Transverse colon (tissue), 4 donors: ENCODE measurements at regions not wholly inside any gene's neighbourhood (a gene's known extent, or its start where the extent isn't known, plus 50 kb on each side); places are given as distances from the start of the nearest gene placed in this dataset.

Source experiments
- DNase-seq: peaks from one replicate; pipeline ENCODE4 v3.0.0-alpha.2; 2019
- H3K27ac ChIP-seq, 4 donors: fragments of 200-600 bp; sonication (generic); 2 replicates each; pipeline ENCODE4 v1.5.1; 2016 to 2018; ENCODE audit warnings: inconsistent platforms in 4 of 4
- H3K27me3 ChIP-seq: fragments of 200-600 bp; sonication (generic); 2 replicates; pipeline ENCODE4 v1.5.1; 2017; ENCODE audit warnings: inconsistent platforms
- H3K36me3 ChIP-seq, 4 donors: fragments of 200-600 bp; sonication (generic); 2 replicates each; pipeline ENCODE4 v1.5.1; 2017 to 2019; ENCODE audit warnings: inconsistent platforms in 4 of 4
- H3K4me1 ChIP-seq, 4 donors: fragments of 200-600 bp; sonication (generic); 2 replicates each; pipeline ENCODE4 v1.5.1; 2017 to 2020; ENCODE audit warnings: inconsistent platforms in 4 of 4
- H3K4me3 ChIP-seq, 4 donors: fragments of 200-600 bp; sonication (generic); 1 replicate in 1 of 4; 2 replicates in 3 of 4; pipeline versions ENCODE4 v1.5.1 to v1.6.1; 2017 to 2019; ENCODE audit warnings: inconsistent platforms in 4 of 4
- H3K9me3 ChIP-seq, 2 donors: fragments of 200-600 bp; sonication (generic); 2 replicates each; pipeline ENCODE4 v1.5.1; 2017 to 2019; ENCODE audit warnings: inconsistent platforms in 2 of 2
- EP300 ChIP-seq: sonication (generic); formaldehyde crosslinking; IDR thresholded peaks from one replicate; pipeline ENCODE4 v1.6.1; 2017; ENCODE audit warnings: antibody characterized with exemption, low read depth
- POLR2A ChIP-seq: fragments of 450-650 bp; IDR thresholded peaks from one replicate; pipeline ENCODE4 v1.6.1; 2016; ENCODE audit warnings: antibody characterized with exemption, mild to moderate bottlenecking, moderate library complexity
- POLR2AphosphoS5 ChIP-seq, 3 donors: sonication (generic); formaldehyde crosslinking; IDR thresholded peaks; one replicate each; pipeline ENCODE4 v1.6.1; 2016; ENCODE audit warnings: antibody characterized with exemption in 3 of 3
- WGBS, 2 donors: methylation state at CpG; one replicate each; pipeline ENCODE4 v1.1.5; 2018; ENCODE audit warnings: low coverage in 1 of 2; 5-methylcytosine and 5-hydroxymethylcytosine counted together
- in situ Hi-C, 4 donors: fragments of 200-750 bp; cut with MboI; loops; one replicate each; pipeline versions ENCODE4 v1.15.0 to v1.15.1; 2017; ENCODE audit warnings: low sequenced_read_pairs in 3 of 4, low pct_ligation_motif_present in 1 of 4, low pct_unique_long_range_greater_than_20kb in 1 of 4
- intact Hi-C: fragments of 100-400 bp; cut with DNase I; formaldehyde crosslinking; loops from one replicate; pipeline ENCODE4 v1.15.1; 2023; ENCODE audit warnings: low total_unique reads
- TF ChIP-seq, protein P1 (sequence below), 5 experiments: fragments of 200-600 bp in 3 of 5; fragments of 450-650 bp in 2 of 5; sonication (generic) in 3 of 5; IDR thresholded peaks; 1 replicate in 2 of 5; 2 replicates in 3 of 5; pipeline ENCODE4 v1.5.1; 2016 to 2017; ENCODE audit warnings: antibody characterized with exemption in 5 of 5, inconsistent platforms in 3 of 5, mild to moderate bottlenecking in 2 of 5, moderate library complexity in 1 of 5

DNA sequence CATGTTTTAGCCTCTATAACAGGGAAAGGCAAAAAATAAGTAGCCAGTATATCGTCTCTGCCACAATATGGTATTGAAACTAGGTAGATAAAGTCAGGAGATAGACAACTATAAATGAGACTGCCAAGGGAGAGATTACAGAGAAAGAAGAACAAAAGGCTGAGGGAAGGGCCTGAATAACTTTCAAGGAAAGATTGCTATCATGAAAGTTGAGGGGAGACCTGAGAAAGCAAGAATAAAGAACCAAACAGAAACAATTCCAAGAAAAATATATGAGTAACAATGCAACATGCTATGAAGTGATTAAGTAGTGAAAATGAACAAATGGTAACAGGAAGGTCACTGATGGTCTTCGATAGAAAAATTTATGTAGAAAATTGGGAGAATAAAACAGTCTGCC, 690.1 kb downstream of the METTL15 start:
- no peak for DNase-seq
- Histone ChIP-seq H3K9me3 (no peaks in the 10 kb centered on the region), H3K27ac (no peak overlapping the region), H3K4me1 (no peaks in the 10 kb centered on the region), H3K36me3 (no peaks in the 10 kb centered on the region), H3K27me3 (no peaks in the 10 kb centered on the region), H3K4me3 (no peak overlapping the region)
- intact Hi-C loops (no loop called here), in situ Hi-C loops (no loop called here)
- TF ChIP-seq, protein P1, sequence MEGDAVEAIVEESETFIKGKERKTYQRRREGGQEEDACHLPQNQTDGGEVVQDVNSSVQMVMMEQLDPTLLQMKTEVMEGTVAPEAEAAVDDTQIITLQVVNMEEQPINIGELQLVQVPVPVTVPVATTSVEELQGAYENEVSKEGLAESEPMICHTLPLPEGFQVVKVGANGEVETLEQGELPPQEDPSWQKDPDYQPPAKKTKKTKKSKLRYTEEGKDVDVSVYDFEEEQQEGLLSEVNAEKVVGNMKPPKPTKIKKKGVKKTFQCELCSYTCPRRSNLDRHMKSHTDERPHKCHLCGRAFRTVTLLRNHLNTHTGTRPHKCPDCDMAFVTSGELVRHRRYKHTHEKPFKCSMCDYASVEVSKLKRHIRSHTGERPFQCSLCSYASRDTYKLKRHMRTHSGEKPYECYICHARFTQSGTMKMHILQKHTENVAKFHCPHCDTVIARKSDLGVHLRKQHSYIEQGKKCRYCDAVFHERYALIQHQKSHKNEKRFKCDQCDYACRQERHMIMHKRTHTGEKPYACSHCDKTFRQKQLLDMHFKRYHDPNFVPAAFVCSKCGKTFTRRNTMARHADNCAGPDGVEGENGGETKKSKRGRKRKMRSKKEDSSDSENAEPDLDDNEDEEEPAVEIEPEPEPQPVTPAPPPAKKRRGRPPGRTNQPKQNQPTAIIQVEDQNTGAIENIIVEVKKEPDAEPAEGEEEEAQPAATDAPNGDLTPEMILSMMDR (IDR thresholded peaks at IDR 0.05) = no peak
- TF ChIP-seq POLR2AphosphoS5 (IDR thresholded peaks at IDR 0.05) (no peak), POLR2A (no peak), EP300 (no peak)
- WGBS, 2 donors = 71 to 90% methylated on average over 2 of the region's 2 CpGs

DNA sequence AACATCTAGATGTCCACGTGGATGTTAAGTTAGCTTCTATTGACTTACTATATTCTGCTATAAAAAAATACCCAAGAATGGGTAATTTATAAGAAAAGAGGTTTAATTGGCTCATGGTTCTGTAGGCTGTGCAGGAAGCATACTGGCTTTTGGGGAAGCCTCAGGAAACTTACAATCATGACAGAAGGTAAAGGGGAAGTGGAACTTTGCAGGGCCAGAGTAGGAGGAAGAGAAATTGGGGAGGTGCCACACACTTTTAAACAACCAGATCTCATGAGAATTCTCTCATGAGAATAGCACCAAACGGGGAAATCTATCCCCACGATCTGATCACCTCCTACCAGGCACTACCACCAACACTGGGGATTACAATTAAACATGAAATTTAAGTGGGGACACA, 689.3 kb downstream of the METTL15 start:
- no peaks in the 10 kb centered on the region for H3K4me1 ChIP-seq
- H3K36me3 ChIP-seq = no peaks in the 10 kb centered on the region
- intact Hi-C loops = no loop called here
- H3K27me3 ChIP-seq = no peaks in the 10 kb centered on the region
- in situ Hi-C loops = no loop called here
- no peak overlapping the region for H3K27ac ChIP-seq
- WGBS, 2 donors = 62 to 75% methylated on average over 1 to 3 of the region's 3 CpGs
- H3K9me3 ChIP-seq = no peaks in the 10 kb centered on the region
- H3K4me3 ChIP-seq = no peak overlapping the region
- no peak for DNase-seq
- TF ChIP-seq POLR2AphosphoS5 (IDR thresholded peaks at IDR 0.05) = no peak
- no peak for TF ChIP-seq POLR2A
- TF ChIP-seq, protein P1 (IDR thresholded peaks at IDR 0.05) = no peak
- TF ChIP-seq EP300 = no peak

DNA sequence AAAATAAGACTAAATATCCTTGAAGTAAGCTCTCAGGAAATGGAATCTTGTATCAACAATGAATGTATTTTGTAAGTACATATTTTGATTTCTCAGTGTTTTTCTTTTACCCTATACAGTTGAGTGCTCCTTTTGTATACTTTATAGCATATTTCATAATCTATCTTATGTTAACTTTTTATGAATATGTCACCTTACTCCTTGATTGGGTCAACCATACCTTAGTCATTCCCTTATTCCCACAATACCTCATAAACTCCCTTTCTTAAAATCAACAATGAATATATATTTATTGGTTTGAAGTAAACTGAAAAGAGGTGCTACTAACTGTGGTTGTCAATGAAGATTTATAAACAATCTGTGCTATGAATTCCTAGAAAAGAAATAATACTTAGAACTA, 686.2 kb downstream of the METTL15 start:
- no peak for TF ChIP-seq POLR2AphosphoS5 (IDR thresholded peaks at IDR 0.05)
- TF ChIP-seq, protein P1 (IDR thresholded peaks at IDR 0.05) = no peak
- TF ChIP-seq POLR2A = no peak
- no peak for TF ChIP-seq EP300
- no peaks in the 10 kb centered on the region for H3K27me3 ChIP-seq
- intact Hi-C loops (no loop called here), in situ Hi-C loops (no loop called here)
- no peak overlapping the region for H3K27ac ChIP-seq
- H3K9me3 ChIP-seq = no peaks in the 10 kb centered on the region
- H3K4me1 ChIP-seq = no peaks in the 10 kb centered on the region
- no peak overlapping the region for H3K4me3 ChIP-seq
- H3K36me3 ChIP-seq = no peaks in the 10 kb centered on the region
- DNase-seq = no peak

DNA sequence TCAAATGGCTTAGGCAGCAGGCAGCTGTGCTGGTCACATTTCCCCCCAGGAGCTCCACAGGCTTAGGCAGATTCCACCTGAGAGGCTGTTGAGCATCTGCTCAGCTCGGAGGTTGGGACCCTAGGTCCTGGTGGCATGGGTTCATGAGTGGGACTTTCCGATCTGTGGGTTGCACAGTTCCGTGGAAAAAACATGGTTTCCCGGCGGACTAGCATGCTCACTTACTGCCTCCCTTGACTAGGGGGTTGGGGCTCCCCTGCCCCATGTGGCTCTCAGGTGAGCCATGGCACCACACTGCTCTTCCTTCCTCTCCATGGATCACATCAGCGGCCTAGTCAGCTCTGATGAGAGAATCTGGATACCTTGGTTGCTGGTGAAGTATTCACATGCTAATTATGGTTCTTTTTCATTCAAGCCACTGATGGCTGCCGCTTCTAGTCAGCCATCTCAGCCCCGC, 685.1 kb downstream of the METTL15 start:
- no peaks in the 10 kb centered on the region for H3K4me1 ChIP-seq
- in situ Hi-C loops = no loop called here
- no peaks in the 10 kb centered on the region for H3K9me3 ChIP-seq
- no peak for TF ChIP-seq POLR2A
- TF ChIP-seq POLR2AphosphoS5 (IDR thresholded peaks at IDR 0.05) = no peak
- TF ChIP-seq, protein P1 (IDR thresholded peaks at IDR 0.05) = no peak
- WGBS, 2 donors = 86 to 89% methylated on average over 2 to 8 of the region's 8 CpGs
- no peaks in the 10 kb centered on the region for H3K27me3 ChIP-seq
- intact Hi-C loops = no loop called here
- H3K36me3 ChIP-seq = no peaks in the 10 kb centered on the region
- H3K4me3 ChIP-seq = no peak overlapping the region
- DNase-seq = no peak
- H3K27ac ChIP-seq = no peak overlapping the region
